ENCODE measurements at regions not wholly inside any gene's neighbourhood (a gene's known extent, or its start where the extent isn't known, plus 50 kb on each side); places are given as distances from the start of the nearest gene placed in this dataset.

DNA sequence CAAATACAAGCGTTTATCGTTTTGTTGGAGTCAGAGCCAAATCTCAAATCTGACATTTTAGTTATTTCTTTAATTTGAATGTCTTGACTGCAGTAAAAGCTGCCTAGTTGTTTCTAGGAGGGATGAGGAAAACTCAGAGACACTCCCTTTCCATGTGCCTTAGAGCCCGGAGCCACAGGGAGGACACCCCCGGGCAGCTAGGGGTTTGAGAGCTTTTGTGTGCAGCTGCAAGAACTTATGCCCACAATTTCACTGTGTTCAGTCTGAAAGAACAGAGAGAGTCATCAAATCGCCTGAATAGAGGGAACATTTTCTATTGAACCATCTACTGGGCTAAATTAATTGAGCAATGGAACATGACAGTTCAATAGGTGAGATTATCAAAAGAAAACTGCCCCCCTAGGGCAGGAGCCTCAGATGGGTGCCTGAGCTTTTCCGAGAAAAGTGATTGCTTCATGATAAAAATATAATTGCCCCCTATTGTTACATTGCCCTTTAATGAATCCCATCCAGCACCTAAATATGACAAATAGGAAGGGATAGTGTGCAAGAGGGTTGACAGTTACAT lies 709.3 kb upstream of the RGMB start:
- Histone ChIP-seq H3K27me3 (replicated peaks; ENCODE audit: insufficient read depth, low read depth, low read length, poor library complexity) (peaks cover 17% of the 10 kb centered on the region), H3K4me1 (ENCODE audit: insufficient read depth, low read length, poor library complexity, severe bottlenecking) (no peaks in the 10 kb centered on the region), H3K4me3 (ENCODE audit: low read depth, low read length, poor library complexity, severe bottlenecking) (no peak overlapping the region), H3K27ac (ENCODE audit: low read depth, low read length, poor library complexity, severe bottlenecking) (no peak overlapping the region), H3K36me3 (ENCODE audit: insufficient read depth, low read length, poor library complexity, severe bottlenecking) (no peaks in the 10 kb centered on the region), H3K9me3 (ENCODE audit: low read depth, low read length, poor library complexity, severe bottlenecking) (no peaks in the 10 kb centered on the region)
- TF ChIP-seq, protein P1, sequence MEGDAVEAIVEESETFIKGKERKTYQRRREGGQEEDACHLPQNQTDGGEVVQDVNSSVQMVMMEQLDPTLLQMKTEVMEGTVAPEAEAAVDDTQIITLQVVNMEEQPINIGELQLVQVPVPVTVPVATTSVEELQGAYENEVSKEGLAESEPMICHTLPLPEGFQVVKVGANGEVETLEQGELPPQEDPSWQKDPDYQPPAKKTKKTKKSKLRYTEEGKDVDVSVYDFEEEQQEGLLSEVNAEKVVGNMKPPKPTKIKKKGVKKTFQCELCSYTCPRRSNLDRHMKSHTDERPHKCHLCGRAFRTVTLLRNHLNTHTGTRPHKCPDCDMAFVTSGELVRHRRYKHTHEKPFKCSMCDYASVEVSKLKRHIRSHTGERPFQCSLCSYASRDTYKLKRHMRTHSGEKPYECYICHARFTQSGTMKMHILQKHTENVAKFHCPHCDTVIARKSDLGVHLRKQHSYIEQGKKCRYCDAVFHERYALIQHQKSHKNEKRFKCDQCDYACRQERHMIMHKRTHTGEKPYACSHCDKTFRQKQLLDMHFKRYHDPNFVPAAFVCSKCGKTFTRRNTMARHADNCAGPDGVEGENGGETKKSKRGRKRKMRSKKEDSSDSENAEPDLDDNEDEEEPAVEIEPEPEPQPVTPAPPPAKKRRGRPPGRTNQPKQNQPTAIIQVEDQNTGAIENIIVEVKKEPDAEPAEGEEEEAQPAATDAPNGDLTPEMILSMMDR (conservative IDR thresholded peaks at IDR 0.05; ENCODE audit: low read depth, low read length) = no peak
- no peak for TF ChIP-seq EZH2 (IDR thresholded peaks at IDR 0.05; ENCODE audit: borderline replicate concordance, low read depth, low read length, poor library complexity, severe bottlenecking)
- intact Hi-C loops (cut with micrococcal nuclease; ENCODE audit: unreplicated experiment) = no loop called here
- no peak for DNase-seq (ENCODE audit: low spot score)
- ChIA-PET POLR2A (ENCODE audit: low non-redundant PET) (no interaction called here), CTCF (interaction anchor here (0.5 kb wide), 1 partner anchor 15 kb away, joined by 3 read pairs; no protein-coding TSS in a partner anchor)
- BruUV-seq (replicated peaks) = no TSS peak

DNA sequence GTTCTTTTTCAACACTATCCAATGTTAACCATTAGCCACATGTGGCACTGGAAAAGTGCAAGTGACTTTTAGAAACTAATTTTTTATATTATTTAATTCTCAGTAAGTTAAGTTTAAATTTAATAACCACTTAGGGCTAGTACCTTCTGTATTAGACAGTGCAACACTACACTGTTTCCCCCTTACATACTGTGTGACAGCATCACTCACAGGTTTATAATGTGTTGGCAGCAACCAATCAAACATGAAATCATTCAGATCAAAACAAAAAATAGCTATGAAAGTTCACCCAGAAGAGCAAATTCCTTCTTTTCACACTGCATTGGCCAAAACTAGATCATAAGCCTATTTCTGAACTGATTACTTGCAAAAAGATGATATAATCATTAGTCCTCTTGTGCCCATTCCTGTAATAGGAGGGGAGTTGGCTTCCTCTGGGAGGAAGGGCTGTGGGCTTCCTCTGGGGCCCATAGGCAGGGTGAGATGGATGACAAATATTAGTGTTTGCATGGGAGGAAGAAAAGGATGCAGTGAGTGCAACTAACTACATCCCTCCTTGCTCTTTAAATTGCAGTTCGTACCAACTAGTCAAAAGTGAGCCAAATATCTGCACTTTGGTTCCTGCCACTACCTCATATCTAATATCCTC lies 708.1 kb upstream of the RGMB start:
- POLR2A ChIA-PET (ENCODE audit: low non-redundant PET) = no interaction called here
- no peaks in the 10 kb centered on the region for H3K4me1 ChIP-seq (ENCODE audit: insufficient read depth, low read length, poor library complexity, severe bottlenecking)
- BruUV-seq (replicated peaks) = no TSS peak
- DNase-seq (ENCODE audit: low spot score) = no peak
- no peak for TF ChIP-seq EZH2 (IDR thresholded peaks at IDR 0.05; ENCODE audit: borderline replicate concordance, low read depth, low read length, poor library complexity, severe bottlenecking)
- TF ChIP-seq, protein P1 (conservative IDR thresholded peaks at IDR 0.05; ENCODE audit: low read depth, low read length) = no peak
- H3K27me3 ChIP-seq (replicated peaks; ENCODE audit: insufficient read depth, low read depth, low read length, poor library complexity) = peaks cover 17% of the 10 kb centered on the region
- H3K27ac ChIP-seq (ENCODE audit: low read depth, low read length, poor library complexity, severe bottlenecking) = no peak overlapping the region
- H3K4me3 ChIP-seq (ENCODE audit: low read depth, low read length, poor library complexity, severe bottlenecking) = no peak overlapping the region
- H3K9me3 ChIP-seq (ENCODE audit: low read depth, low read length, poor library complexity, severe bottlenecking) = no peaks in the 10 kb centered on the region
- intact Hi-C loops (cut with micrococcal nuclease; ENCODE audit: unreplicated experiment) = no loop called here
- CTCF ChIA-PET = no interaction called here
- H3K36me3 ChIP-seq (ENCODE audit: insufficient read depth, low read length, poor library complexity, severe bottlenecking) = no peaks in the 10 kb centered on the region

DNA sequence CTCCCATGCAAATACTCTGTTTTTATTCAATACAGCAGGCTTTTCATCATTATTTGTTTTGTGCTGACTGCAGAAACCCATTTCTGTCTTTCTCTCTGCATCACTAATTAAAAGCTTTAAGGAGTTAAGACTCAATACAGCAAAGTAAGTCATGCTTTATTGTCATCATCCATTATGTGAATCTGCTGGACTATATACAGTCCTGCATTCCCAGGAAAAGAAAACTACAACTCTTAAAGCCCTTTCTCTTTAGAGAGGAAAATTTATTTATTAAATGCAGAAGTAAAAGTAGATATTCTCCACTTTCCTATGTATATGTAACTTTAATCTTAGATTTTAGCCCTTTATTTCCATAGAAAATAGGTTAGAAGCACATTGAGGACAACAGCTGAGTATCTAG lies 706.6 kb upstream of the RGMB start:
- TF ChIP-seq, protein P1 (conservative IDR thresholded peaks at IDR 0.05; ENCODE audit: low read depth, low read length) = no peak
- no peak for TF ChIP-seq EZH2 (IDR thresholded peaks at IDR 0.05; ENCODE audit: borderline replicate concordance, low read depth, low read length, poor library complexity, severe bottlenecking)
- intact Hi-C loops (cut with micrococcal nuclease; ENCODE audit: unreplicated experiment) = no loop called here
- Histone ChIP-seq H3K36me3 (ENCODE audit: insufficient read depth, low read length, poor library complexity, severe bottlenecking) (no peaks in the 10 kb centered on the region), H3K9me3 (ENCODE audit: low read depth, low read length, poor library complexity, severe bottlenecking) (no peaks in the 10 kb centered on the region), H3K27me3 (replicated peaks; ENCODE audit: insufficient read depth, low read depth, low read length, poor library complexity) (peaks cover 20% of the 10 kb centered on the region), H3K4me3 (ENCODE audit: low read depth, low read length, poor library complexity, severe bottlenecking) (no peak overlapping the region), H3K27ac (ENCODE audit: low read depth, low read length, poor library complexity, severe bottlenecking) (no peak overlapping the region), H3K4me1 (ENCODE audit: insufficient read depth, low read length, poor library complexity, severe bottlenecking) (no peaks in the 10 kb centered on the region)
- ChIA-PET POLR2A (ENCODE audit: low non-redundant PET) (no interaction called here), CTCF (no interaction called here)
- no TSS peak for BruUV-seq (replicated peaks)
- no peak for DNase-seq (ENCODE audit: low spot score)
